ENCODE measurements at regions not wholly inside any gene's neighbourhood (a gene's known extent, or its start where the extent isn't known, plus 50 kb on each side); places are given as distances from the start of the nearest gene placed in this dataset.

DNA sequence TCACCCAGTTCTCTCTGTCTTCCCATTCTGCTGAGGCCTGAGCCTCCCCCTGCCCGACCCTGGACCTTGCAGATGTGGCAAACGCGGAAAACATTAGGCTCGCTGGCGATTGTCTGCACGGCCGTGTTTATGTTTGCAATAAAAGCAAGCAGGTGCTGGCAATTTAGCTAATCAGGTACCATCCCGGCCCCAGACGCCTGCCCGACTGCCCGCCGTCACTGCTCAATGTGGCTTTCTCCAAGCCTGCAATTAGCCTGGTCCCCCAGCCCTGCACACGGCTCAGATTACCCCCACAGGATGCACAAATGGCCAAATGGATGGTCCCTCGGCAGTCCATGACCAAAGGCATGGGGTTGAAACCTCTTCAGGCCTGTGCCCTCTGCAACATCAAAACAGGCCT, 259.7 kb downstream of the MN1 start:
- TF ChIP-seq, protein P1, sequence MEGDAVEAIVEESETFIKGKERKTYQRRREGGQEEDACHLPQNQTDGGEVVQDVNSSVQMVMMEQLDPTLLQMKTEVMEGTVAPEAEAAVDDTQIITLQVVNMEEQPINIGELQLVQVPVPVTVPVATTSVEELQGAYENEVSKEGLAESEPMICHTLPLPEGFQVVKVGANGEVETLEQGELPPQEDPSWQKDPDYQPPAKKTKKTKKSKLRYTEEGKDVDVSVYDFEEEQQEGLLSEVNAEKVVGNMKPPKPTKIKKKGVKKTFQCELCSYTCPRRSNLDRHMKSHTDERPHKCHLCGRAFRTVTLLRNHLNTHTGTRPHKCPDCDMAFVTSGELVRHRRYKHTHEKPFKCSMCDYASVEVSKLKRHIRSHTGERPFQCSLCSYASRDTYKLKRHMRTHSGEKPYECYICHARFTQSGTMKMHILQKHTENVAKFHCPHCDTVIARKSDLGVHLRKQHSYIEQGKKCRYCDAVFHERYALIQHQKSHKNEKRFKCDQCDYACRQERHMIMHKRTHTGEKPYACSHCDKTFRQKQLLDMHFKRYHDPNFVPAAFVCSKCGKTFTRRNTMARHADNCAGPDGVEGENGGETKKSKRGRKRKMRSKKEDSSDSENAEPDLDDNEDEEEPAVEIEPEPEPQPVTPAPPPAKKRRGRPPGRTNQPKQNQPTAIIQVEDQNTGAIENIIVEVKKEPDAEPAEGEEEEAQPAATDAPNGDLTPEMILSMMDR (IDR thresholded peaks at IDR 0.05; ENCODE audit: low read depth, low read length), result no peak
- no peak for TF ChIP-seq MYC (IDR thresholded peaks at IDR 0.05; ENCODE audit: low read depth, low read length)
- TF ChIP-seq, protein P2, sequence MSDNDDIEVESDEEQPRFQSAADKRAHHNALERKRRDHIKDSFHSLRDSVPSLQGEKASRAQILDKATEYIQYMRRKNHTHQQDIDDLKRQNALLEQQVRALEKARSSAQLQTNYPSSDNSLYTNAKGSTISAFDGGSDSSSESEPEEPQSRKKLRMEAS (IDR thresholded peaks at IDR 0.05; ENCODE audit: low read depth, low read length), result no peak

Data from NB4 (cell line).